MM.1S (cell line): ENCODE measurements at regions not wholly inside any gene's neighbourhood (a gene's known extent, or its start where the extent isn't known, plus 50 kb on each side); places are given as distances from the start of the nearest gene placed in this dataset.

Experiments
- CTCF ChIP-seq: fragments of 300-600 bp; sonication (generic); IDR thresholded peaks from 2 replicates; pipeline ENCODE4 v1.5.1; 2016; ENCODE audit warnings: antibody characterized with exemption, low read length, mixed read lengths
- EZH2phosphoT487 ChIP-seq: fragments of 300-600 bp; sonication (generic); IDR thresholded peaks from 2 replicates; pipeline ENCODE4 v1.6.1; 2018; ENCODE audit warnings: antibody characterized with exemption, low read length

- no peak for TF ChIP-seq CTCF
- no peak for TF ChIP-seq EZH2phosphoT487
These were observed 159.8 kb upstream of the MITF start for GRCh38 chr3:69579306-69580041.
